ENCODE measurements at regions not wholly inside any gene's neighbourhood (a gene's known extent, or its start where the extent isn't known, plus 50 kb on each side); places are given as distances from the start of the nearest gene placed in this dataset.

DNA sequence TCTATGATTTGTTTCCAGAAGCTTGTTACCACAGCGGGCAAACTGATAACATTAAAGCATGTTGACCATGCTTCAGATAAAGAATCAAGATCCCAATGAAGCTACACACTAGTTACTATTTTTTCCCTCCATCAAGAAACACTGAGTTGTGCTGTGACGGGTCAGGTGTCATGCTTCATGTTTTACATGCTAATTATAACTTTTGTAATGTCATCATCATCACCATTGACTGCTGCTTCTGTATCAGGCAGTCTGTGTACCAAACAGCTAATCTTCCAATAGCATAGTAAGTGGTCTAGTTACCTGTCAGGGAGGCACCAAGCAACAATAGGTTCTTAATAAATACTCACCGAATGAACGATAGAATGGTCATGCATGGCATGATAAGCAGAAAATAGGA, 388.1 kb downstream of the THBS2 start:
- ATAC-seq (ENCODE audit: insufficient read depth, low read depth) (no peak), DNase-seq (no peak)
- no peaks in the 10 kb centered on the region for H3K9me3 ChIP-seq (ENCODE audit: insufficient read depth, low read length, severe bottlenecking)
- no peak overlapping the region for H3K9ac ChIP-seq (ENCODE audit: low read depth, low read length)
- H3K27me3 ChIP-seq (ENCODE audit: insufficient read depth, low read length, poor library complexity), result no peaks in the 10 kb centered on the region
- H3K36me3 ChIP-seq (ENCODE audit: insufficient read depth, low read length), result no peaks in the 10 kb centered on the region
- H3K4me3 ChIP-seq (ENCODE audit: low read depth in 1 of 2, low read length in 2 of 2), result no peak overlapping the region
- H3K27ac ChIP-seq (ENCODE audit: low read length), result no peak overlapping the region
- no peaks in the 10 kb centered on the region for H3K79me2 ChIP-seq (ENCODE audit: insufficient read depth, low read length)
- no peak overlapping the region for H3K4me2 ChIP-seq (ENCODE audit: insufficient read depth, low read length)
- TF ChIP-seq, protein P1, sequence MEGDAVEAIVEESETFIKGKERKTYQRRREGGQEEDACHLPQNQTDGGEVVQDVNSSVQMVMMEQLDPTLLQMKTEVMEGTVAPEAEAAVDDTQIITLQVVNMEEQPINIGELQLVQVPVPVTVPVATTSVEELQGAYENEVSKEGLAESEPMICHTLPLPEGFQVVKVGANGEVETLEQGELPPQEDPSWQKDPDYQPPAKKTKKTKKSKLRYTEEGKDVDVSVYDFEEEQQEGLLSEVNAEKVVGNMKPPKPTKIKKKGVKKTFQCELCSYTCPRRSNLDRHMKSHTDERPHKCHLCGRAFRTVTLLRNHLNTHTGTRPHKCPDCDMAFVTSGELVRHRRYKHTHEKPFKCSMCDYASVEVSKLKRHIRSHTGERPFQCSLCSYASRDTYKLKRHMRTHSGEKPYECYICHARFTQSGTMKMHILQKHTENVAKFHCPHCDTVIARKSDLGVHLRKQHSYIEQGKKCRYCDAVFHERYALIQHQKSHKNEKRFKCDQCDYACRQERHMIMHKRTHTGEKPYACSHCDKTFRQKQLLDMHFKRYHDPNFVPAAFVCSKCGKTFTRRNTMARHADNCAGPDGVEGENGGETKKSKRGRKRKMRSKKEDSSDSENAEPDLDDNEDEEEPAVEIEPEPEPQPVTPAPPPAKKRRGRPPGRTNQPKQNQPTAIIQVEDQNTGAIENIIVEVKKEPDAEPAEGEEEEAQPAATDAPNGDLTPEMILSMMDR (IDR thresholded peaks at IDR 0.05; ENCODE audit: borderline replicate concordance, extremely low read depth, low read length, poor library complexity, severe bottlenecking), result no peak
- TF ChIP-seq EZH2 (IDR thresholded peaks at IDR 0.05; ENCODE audit: borderline replicate concordance, low read depth, low read length, severe bottlenecking), result no peak
- H2AFZ ChIP-seq (ENCODE audit: low read depth, low read length), result no peak overlapping the region
- no peaks in the 10 kb centered on the region for H3K4me1 ChIP-seq (ENCODE audit: insufficient read depth, low read length)
- H4K20me1 ChIP-seq (ENCODE audit: insufficient read depth, low read length), result no peaks in the 10 kb centered on the region

DNA sequence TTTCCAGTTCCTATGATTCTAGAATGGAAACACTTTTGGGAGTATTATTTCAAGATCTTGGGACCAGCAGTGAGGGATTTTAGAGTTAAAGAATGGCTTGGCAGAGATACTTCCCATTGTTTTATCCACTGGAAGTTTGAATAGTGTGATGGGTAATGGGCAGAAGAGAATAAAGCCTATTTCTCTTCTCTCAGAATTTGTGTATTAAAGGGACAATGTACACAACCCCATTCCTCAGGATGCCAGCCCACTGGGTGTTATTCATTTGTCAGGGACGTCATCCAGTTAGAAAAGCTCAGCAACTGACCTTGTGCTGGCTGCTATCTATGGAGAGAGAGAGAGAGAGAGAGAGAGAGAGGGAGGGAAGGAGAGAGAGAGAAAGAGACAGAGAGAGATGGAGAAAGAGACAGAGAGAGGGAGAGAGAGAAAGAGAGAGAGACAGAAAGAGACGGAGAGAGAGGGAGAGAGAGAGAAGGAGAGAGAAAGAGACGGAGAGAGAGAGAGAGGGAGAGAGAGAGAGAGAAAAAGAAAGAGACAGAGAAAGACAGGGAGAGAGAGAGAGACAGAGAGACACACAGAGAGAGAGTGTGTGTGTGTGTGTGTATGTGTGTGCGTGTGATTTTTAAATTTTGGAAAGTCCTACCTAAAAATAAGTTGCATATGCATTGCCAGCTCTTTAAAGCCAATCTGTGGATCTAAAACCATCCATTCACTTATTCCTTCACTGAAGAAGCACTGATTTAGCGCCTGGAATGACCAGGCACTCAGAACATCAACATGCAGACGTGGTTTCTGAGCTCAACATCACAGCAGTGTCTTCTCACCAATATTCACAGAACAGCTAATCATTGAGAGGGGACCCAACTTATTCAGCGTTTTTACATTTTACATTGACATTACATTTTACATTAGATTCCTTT, 388.8 kb downstream of the THBS2 start:
- Histone ChIP-seq H3K9ac (ENCODE audit: low read depth, low read length) (no peak overlapping the region), H3K27me3 (ENCODE audit: insufficient read depth, low read length, poor library complexity) (no peaks in the 10 kb centered on the region), H3K27ac (ENCODE audit: low read length) (no peak overlapping the region), H3K9me3 (ENCODE audit: insufficient read depth, low read length, severe bottlenecking) (no peaks in the 10 kb centered on the region), H3K4me3 (ENCODE audit: low read depth in 1 of 2, low read length in 2 of 2) (no peak overlapping the region), H3K79me2 (ENCODE audit: insufficient read depth, low read length) (no peaks in the 10 kb centered on the region), H3K4me1 (ENCODE audit: insufficient read depth, low read length) (no peaks in the 10 kb centered on the region), H3K36me3 (ENCODE audit: insufficient read depth, low read length) (no peaks in the 10 kb centered on the region), H3K4me2 (ENCODE audit: insufficient read depth, low read length) (no peak overlapping the region), H4K20me1 (ENCODE audit: insufficient read depth, low read length) (no peaks in the 10 kb centered on the region), H2AFZ (ENCODE audit: low read depth, low read length) (no peak overlapping the region)
- ATAC-seq (ENCODE audit: insufficient read depth, low read depth) (no peak), DNase-seq (no peak)
- TF ChIP-seq, protein P1 (IDR thresholded peaks at IDR 0.05; ENCODE audit: borderline replicate concordance, extremely low read depth, low read length, poor library complexity, severe bottlenecking), result no peak
- no peak for TF ChIP-seq EZH2 (IDR thresholded peaks at IDR 0.05; ENCODE audit: borderline replicate concordance, low read depth, low read length, severe bottlenecking)

DNA sequence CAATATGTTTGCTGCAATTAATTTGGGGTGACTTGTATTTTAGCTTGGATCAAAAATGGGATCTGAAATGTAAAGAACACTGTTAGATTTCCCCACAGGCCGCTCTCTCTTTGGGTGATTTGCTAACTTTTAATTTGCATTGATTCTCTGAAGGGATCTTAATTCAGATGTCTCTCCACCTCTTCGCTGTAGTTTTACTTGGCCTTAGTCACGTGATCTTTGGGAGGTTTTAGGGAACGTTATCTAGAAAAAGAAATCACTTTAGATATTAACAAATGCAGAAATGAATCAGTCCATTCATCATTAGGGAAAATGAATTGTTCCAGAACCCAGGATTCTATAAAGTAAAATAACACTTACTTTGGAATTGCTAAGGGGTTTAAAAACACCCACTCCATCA, 390.2 kb downstream of the THBS2 start:
- Histone ChIP-seq H2AFZ (ENCODE audit: low read depth, low read length) (no peak overlapping the region), H3K4me1 (ENCODE audit: insufficient read depth, low read length) (no peaks in the 10 kb centered on the region), H3K4me3 (ENCODE audit: low read depth in 1 of 2, low read length in 2 of 2) (no peak overlapping the region), H3K27me3 (ENCODE audit: insufficient read depth, low read length, poor library complexity) (no peaks in the 10 kb centered on the region), H3K9ac (ENCODE audit: low read depth, low read length) (no peak overlapping the region), H4K20me1 (ENCODE audit: insufficient read depth, low read length) (no peaks in the 10 kb centered on the region), H3K36me3 (ENCODE audit: insufficient read depth, low read length) (no peaks in the 10 kb centered on the region), H3K9me3 (ENCODE audit: insufficient read depth, low read length, severe bottlenecking) (no peaks in the 10 kb centered on the region), H3K27ac (ENCODE audit: low read length) (no peak overlapping the region), H3K4me2 (ENCODE audit: insufficient read depth, low read length) (no peak overlapping the region), H3K79me2 (ENCODE audit: insufficient read depth, low read length) (no peaks in the 10 kb centered on the region)
- no peak for DNase-seq
- no peak for ATAC-seq (ENCODE audit: insufficient read depth, low read depth)
- TF ChIP-seq EZH2 (IDR thresholded peaks at IDR 0.05; ENCODE audit: borderline replicate concordance, low read depth, low read length, severe bottlenecking), result no peak
- TF ChIP-seq, protein P1 (IDR thresholded peaks at IDR 0.05; ENCODE audit: borderline replicate concordance, extremely low read depth, low read length, poor library complexity, severe bottlenecking), result no peak
